ENCODE measurements at regions not wholly inside any gene's neighbourhood (a gene's known extent, or its start where the extent isn't known, plus 50 kb on each side); places are given as distances from the start of the nearest gene placed in this dataset.

- no peak for DNase-seq (ENCODE audit: extremely low spot score)
- TF ChIP-seq CTCF (IDR thresholded peaks at IDR 0.05; ENCODE audit: control extremely low read depth, extremely low read depth, low read depth, missing control alignments) = no peak
- ChIA-PET CTCF (no interaction called here), POLR2A (no interaction called here)
These were observed 761.3 kb downstream of the TSN start for GRCh38 chr2:122516775-122517174.

- TF ChIP-seq CTCF (IDR thresholded peaks at IDR 0.05; ENCODE audit: control extremely low read depth, extremely low read depth, low read depth, missing control alignments) = no peak
- ChIA-PET CTCF (interaction anchor here (0.9 to 1.3 kb wide), 4 partner anchors 9 to 16 kb away, joined by 3 to 4 read pairs (median 4); no protein-coding TSS in a partner anchor), POLR2A (no interaction called here)
- DNase-seq (ENCODE audit: extremely low spot score) = no peak
These were observed 763.9 kb downstream of the TSN start for GRCh38 chr2:122519366-122519765.

GRCh38 chr2:122519821-122520611 is 764.6 kb downstream of the TSN start:
- CTCF ChIA-PET = interaction anchor here (0.9 to 1.3 kb wide), 5 partner anchors 8 to 146 kb away, joined by 3 to 4 read pairs (median 3); no protein-coding TSS in a partner anchor
- POLR2A ChIA-PET = no interaction called here
- no peak for DNase-seq (ENCODE audit: extremely low spot score)
- TF ChIP-seq CTCF (IDR thresholded peaks at IDR 0.05; ENCODE audit: control extremely low read depth, extremely low read depth, low read depth, missing control alignments) = no peak

- TF ChIP-seq CTCF (IDR thresholded peaks at IDR 0.05; ENCODE audit: control extremely low read depth, extremely low read depth, low read depth, missing control alignments) = no peak
- ChIA-PET POLR2A (no interaction called here), CTCF (no interaction called here)
- DNase-seq (ENCODE audit: extremely low spot score) = no peak
These were observed 767.7 kb downstream of the TSN start for GRCh38 chr2:122523143-122523542.

- ChIA-PET CTCF (no interaction called here), POLR2A (no interaction called here)
- no peak for DNase-seq (ENCODE audit: extremely low spot score)
- TF ChIP-seq CTCF (IDR thresholded peaks at IDR 0.05; ENCODE audit: control extremely low read depth, extremely low read depth, low read depth, missing control alignments) = no peak
These were observed 768.5 kb downstream of the TSN start for GRCh38 chr2:122523981-122524380.

GRCh38 chr2:122525336-122525735 is 769.9 kb downstream of the TSN start:
- POLR2A ChIA-PET = no interaction called here
- no peak for TF ChIP-seq CTCF (IDR thresholded peaks at IDR 0.05; ENCODE audit: control extremely low read depth, extremely low read depth, low read depth, missing control alignments)
- no peak for DNase-seq (ENCODE audit: extremely low spot score)
- CTCF ChIA-PET = interaction anchor here (3.2 kb wide), 1 partner anchor 11 kb away, joined by 11 read pairs; no protein-coding TSS in a partner anchor

All from GM10248 (cell line).